ENCODE measurements at regions not wholly inside any gene's neighbourhood (a gene's known extent, or its start where the extent isn't known, plus 50 kb on each side); places are given as distances from the start of the nearest gene placed in this dataset.
"Not testable (repeated sequence)": the region's sequence is repeated elsewhere in the genome, so short reads cannot be mapped to it uniquely, and the experiment has no call there.

- H3K4me1 ChIP-seq = no peaks in the 10 kb centered on the region
- DNase-seq = no peak
- TF ChIP-seq, protein P1, sequence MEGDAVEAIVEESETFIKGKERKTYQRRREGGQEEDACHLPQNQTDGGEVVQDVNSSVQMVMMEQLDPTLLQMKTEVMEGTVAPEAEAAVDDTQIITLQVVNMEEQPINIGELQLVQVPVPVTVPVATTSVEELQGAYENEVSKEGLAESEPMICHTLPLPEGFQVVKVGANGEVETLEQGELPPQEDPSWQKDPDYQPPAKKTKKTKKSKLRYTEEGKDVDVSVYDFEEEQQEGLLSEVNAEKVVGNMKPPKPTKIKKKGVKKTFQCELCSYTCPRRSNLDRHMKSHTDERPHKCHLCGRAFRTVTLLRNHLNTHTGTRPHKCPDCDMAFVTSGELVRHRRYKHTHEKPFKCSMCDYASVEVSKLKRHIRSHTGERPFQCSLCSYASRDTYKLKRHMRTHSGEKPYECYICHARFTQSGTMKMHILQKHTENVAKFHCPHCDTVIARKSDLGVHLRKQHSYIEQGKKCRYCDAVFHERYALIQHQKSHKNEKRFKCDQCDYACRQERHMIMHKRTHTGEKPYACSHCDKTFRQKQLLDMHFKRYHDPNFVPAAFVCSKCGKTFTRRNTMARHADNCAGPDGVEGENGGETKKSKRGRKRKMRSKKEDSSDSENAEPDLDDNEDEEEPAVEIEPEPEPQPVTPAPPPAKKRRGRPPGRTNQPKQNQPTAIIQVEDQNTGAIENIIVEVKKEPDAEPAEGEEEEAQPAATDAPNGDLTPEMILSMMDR (IDR thresholded peaks at IDR 0.05) = no peak
Observed at GRCh38 chr12:67107235-67107634, 161.9 kb upstream of the CAND1 start.

GRCh38 chr12:67107751-67108269 is 161.3 kb upstream of the CAND1 start:
- no peak overlapping the region for H3K27ac ChIP-seq
- no peaks in the 10 kb centered on the region for H3K27me3 ChIP-seq
- TF ChIP-seq, protein P1 (IDR thresholded peaks at IDR 0.05) = no peak
- TF ChIP-seq POLR2A (IDR thresholded peaks at IDR 0.05) = no peak
- TF ChIP-seq POLR2AphosphoS5 (IDR thresholded peaks at IDR 0.05) = no peak
- TF ChIP-seq EP300 (IDR thresholded peaks at IDR 0.05) = no peak
- H3K36me3 ChIP-seq = no peaks in the 10 kb centered on the region
- intact Hi-C loops (cut with DNase I; ENCODE audit: low total_unique reads) = no loop called here
- 64 to 87% (median 71%) methylated on average over 1 of the region's 1 CpG for WGBS, 5 donors
- H3K9me3 ChIP-seq = peaks cover 0 to 30% (median 11%) of the 10 kb centered on the region in 4 donors
- DNase-seq = peak in 1 of 2 donors; percentile 4
- H3K4me1 ChIP-seq = no peaks in the 10 kb centered on the region
- H3K4me3 ChIP-seq = no peak overlapping the region

More at GRCh38 chr12:67107235-67107634, 161.9 kb upstream of the CAND1 start:
- intact Hi-C loops (cut with DNase I; ENCODE audit: low total_unique reads) = no loop called here
- Histone ChIP-seq H3K4me3 (no peak overlapping the region), H3K36me3 (no peaks in the 10 kb centered on the region), H3K27me3 (no peaks in the 10 kb centered on the region), H3K27ac (no peak overlapping the region), H3K9me3 (peaks cover 0 to 30% (median 11%) of the 10 kb centered on the region in 4 donors)
- WGBS, 5 donors = 73 to 90% (median 86%) methylated on average over 1 of the region's 1 CpG

GRCh38 chr12:67110345-67110744 is 158.8 kb upstream of the CAND1 start:
- H3K27ac ChIP-seq; intact Hi-C loops (cut with DNase I; ENCODE audit: low total_unique reads); H3K4me3 ChIP-seq; H3K36me3 ChIP-seq; H3K27me3 ChIP-seq; H3K4me1 ChIP-seq: not testable (repeated sequence)
- WGBS, 5 donors = 84 to 96% (median 90%) methylated on average over 2 of the region's 2 CpGs
- H3K9me3 ChIP-seq = peaks cover 0 to 27% (median 10%) of the 10 kb centered on the region in 4 donors
- peak in 1 of 2 donors; percentile 6 for DNase-seq

DNA sequence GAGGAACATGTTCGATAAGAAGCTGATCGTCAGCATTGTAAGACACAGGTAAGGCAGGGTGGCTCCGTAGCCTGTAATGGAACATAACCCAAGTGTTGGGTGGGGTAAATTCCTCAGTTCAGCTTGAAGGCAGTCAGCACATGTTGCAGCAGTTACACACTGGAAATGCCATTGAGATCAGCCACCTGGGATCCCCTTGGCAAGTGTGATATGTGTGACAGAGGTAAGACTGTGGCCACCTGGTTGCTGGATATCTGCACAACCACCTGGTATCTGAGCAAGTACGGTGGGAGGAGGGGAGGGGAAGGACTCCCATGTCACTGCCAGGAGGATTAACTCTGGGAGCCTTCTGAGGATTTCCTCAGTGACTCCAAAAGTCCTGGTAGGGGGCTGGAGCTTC is 158.0 kb upstream of the CAND1 start:
- Histone ChIP-seq H3K36me3 (no peaks in the 10 kb centered on the region), H3K27ac (no peak overlapping the region), H3K4me1 (no peaks in the 10 kb centered on the region), H3K9me3 (peaks cover 0 to 18% (median 6%) of the 10 kb centered on the region in 4 donors), H3K4me3 (no peak overlapping the region), H3K27me3 (no peaks in the 10 kb centered on the region)
- TF ChIP-seq EP300 (IDR thresholded peaks at IDR 0.05) = no peak
- TF ChIP-seq POLR2AphosphoS5 (IDR thresholded peaks at IDR 0.05) = no peak
- TF ChIP-seq, protein P1 (IDR thresholded peaks at IDR 0.05) = no peak
- TF ChIP-seq POLR2A (IDR thresholded peaks at IDR 0.05) = no peak
- 35 to 71% (median 55%) methylated on average over 4 of the region's 4 CpGs for WGBS, 5 donors
- intact Hi-C loops (cut with DNase I; ENCODE audit: low total_unique reads) = no loop called here
- DNase-seq = peak in 1 of 2 donors; percentile 50

DNA sequence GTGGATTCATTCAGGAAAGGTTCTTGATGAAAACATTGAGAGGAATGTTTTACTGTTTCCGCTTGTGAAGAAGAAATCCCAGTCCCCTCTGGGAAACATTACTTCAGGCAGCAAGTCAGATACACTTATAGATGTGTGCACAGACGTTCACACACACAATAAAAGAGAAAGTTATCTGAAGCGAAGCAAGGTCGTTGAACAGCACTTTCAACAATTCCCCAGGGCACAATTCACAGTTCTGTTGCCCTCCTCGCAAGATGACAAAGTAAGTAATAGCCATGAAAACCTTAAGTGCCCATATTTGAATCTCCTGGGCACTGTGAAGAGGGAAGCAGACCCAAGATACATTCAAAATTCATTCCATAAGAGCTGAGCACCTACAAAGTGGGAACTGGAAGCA is 156.6 kb upstream of the CAND1 start:
- intact Hi-C loops (cut with DNase I; ENCODE audit: low total_unique reads) = no loop called here
- no peaks in the 10 kb centered on the region for H3K4me1 ChIP-seq
- TF ChIP-seq POLR2A (IDR thresholded peaks at IDR 0.05) (no peak), EP300 (IDR thresholded peaks at IDR 0.05) (no peak), POLR2AphosphoS5 (IDR thresholded peaks at IDR 0.05) (no peak)
- TF ChIP-seq, protein P1 (IDR thresholded peaks at IDR 0.05) = no peak
- no peak overlapping the region for H3K27ac ChIP-seq
- no peak overlapping the region for H3K4me3 ChIP-seq
- peaks cover 0 to 4% (median under 1%) of the 10 kb centered on the region in 4 donors for H3K9me3 ChIP-seq
- WGBS, 5 donors = 61 to 74% (median 72%) methylated on average over 5 of the region's 5 CpGs
- H3K36me3 ChIP-seq = no peaks in the 10 kb centered on the region
- DNase-seq = no peak
- no peaks in the 10 kb centered on the region for H3K27me3 ChIP-seq

All from stomach (tissue), 8 donors.